OCI-LY7 (cell line): ENCODE measurements at regions not wholly inside any gene's neighbourhood (a gene's known extent, or its start where the extent isn't known, plus 50 kb on each side); places are given as distances from the start of the nearest gene placed in this dataset.

ENCODE experiments used
- BruUV-seq: library from RNA; stranded (reverse); fragments of 400-500 nt; replicated peaks from 2 replicates; lab custom pipeline; 2021; lab: Mats Ljungman, UMichigan
- CTCF ChIA-PET: fragments of 300-600 bp; sonication (Branson Sonifier 250); formaldehyde crosslinking; loops from one replicate; lab custom pipeline; 2022; ENCODE audit warnings: antibody characterized with exemption; ENCODE audit not compliant: unreplicated experiment; lab: Charles Lee
- POLR2A ChIA-PET: fragments of 300-600 bp; sonication (Branson Sonifier 250); formaldehyde crosslinking; loops from one replicate; lab custom pipeline; 2022; ENCODE audit warnings: antibody characterized with exemption; lab: Charles Lee
- DNase-seq: peaks from one replicate; pipeline ENCODE4 v3.0.0-alpha.2; 2015; ENCODE audit warnings: low spot score
- H2AFZ ChIP-seq: fragments of 200-600 bp; sonication (generic), shearing (Covaris generic); 2 replicates; pipeline ENCODE4 v1.6.1; 2014; ENCODE audit warnings: mild to moderate bottlenecking, antibody characterized with exemption, low read length, moderate library complexity
- H3K27ac ChIP-seq: fragments of 200-600 bp; sonication (generic); 2 replicates; pipeline ENCODE4 v1.5.1; 2014; ENCODE audit warnings: mixed run types, low read depth, mild to moderate bottlenecking, moderate library complexity, low read length, inconsistent platforms; ENCODE audit not compliant: poor library complexity, severe bottlenecking
- H3K36me3 ChIP-seq: fragments of 200-600 bp; sonication (generic); 2 replicates; pipeline ENCODE4 v1.6.1; 2014; ENCODE audit warnings: mild to moderate bottlenecking, antibody characterized with exemption, low read length, moderate library complexity, mixed read lengths; ENCODE audit not compliant: insufficient read depth
- H3K4me1 ChIP-seq: fragments of 200-600 bp; sonication (generic); 2 replicates; pipeline ENCODE4 v1.5.1; 2014; ENCODE audit warnings: mild to moderate bottlenecking, low read length; ENCODE audit not compliant: insufficient read depth, poor library complexity, severe bottlenecking
- H3K4me2 ChIP-seq: fragments of 200-600 bp; sonication (generic); 2 replicates; pipeline ENCODE4 v1.6.1; 2014; ENCODE audit warnings: mild to moderate bottlenecking, low read length
- H3K4me3 ChIP-seq: fragments of 200-600 bp; sonication (generic); 2 replicates; pipeline ENCODE4 v1.5.1; 2014; ENCODE audit warnings: mild to moderate bottlenecking, low read depth, low read length; ENCODE audit not compliant: poor library complexity, severe bottlenecking
- H3K79me2 ChIP-seq: fragments of 200-600 bp; sonication (generic); 2 replicates; pipeline ENCODE4 v1.6.1; 2016; ENCODE audit warnings: low read depth, mild to moderate bottlenecking, low read length, moderate library complexity, mixed read lengths; ENCODE audit not compliant: insufficient read depth
- H3K9me2 ChIP-seq: fragments of 200-600 bp; sonication (generic); 2 replicates; pipeline ENCODE4 v1.6.1; 2016; ENCODE audit warnings: mild to moderate bottlenecking, low read length, mixed read lengths; ENCODE audit not compliant: insufficient read depth
- H3K9me3 ChIP-seq: fragments of 200-600 bp; sonication (generic); 2 replicates; pipeline ENCODE4 v1.6.1; 2014; ENCODE audit warnings: mild to moderate bottlenecking, mixed run types, low read length, mixed read lengths
- H4K20me1 ChIP-seq: fragments of 200-600 bp; sonication (generic); 2 replicates; pipeline ENCODE4 v1.6.1; 2014; ENCODE audit warnings: mild to moderate bottlenecking, antibody characterized with exemption, low read length, moderate library complexity, mixed read lengths; ENCODE audit not compliant: insufficient read depth
- CTCF ChIP-seq: fragments of 200-600 bp; sonication (generic); conservative IDR thresholded peaks from 2 replicates; pipeline ENCODE4 v1.5.1; 2014; ENCODE audit warnings: mild to moderate bottlenecking, antibody characterized with exemption, low read length, moderate library complexity, mixed read lengths
- EZH2phosphoT487 ChIP-seq: fragments of 200-600 bp; sonication (generic); IDR thresholded peaks from 2 replicates; pipeline ENCODE4 v1.6.1; 2018; ENCODE audit warnings: low read depth, borderline replicate concordance, mild to moderate bottlenecking, mixed run types, antibody characterized with exemption, low read length, moderate library complexity, mixed read lengths
- intact Hi-C: fragments of 100-400 bp; cut with micrococcal nuclease; formaldehyde crosslinking; loops from one replicate; pipeline ENCODE4 v1.10.0; 2022; ENCODE audit not compliant: unreplicated experiment

- Histone ChIP-seq H3K9me3 (no peaks in the 10 kb centered on the region), H3K79me2 (no peaks in the 10 kb centered on the region), H3K4me2 (no peak overlapping the region), H2AFZ (no peak overlapping the region), H3K4me1 (no peaks in the 10 kb centered on the region), H3K4me3 (no peak overlapping the region), H3K36me3 (no peaks in the 10 kb centered on the region), H3K27ac (no peak overlapping the region), H3K9me2 (no peaks in the 10 kb centered on the region), H4K20me1 (no peaks in the 10 kb centered on the region)
- POLR2A ChIA-PET = interaction anchor here (0.7 kb wide), 2 partner anchors 26 to 92 kb away, joined by 5 read pairs; no protein-coding TSS in a partner anchor
- intact Hi-C loops = no loop called here
- BruUV-seq = no TSS peak
- TF ChIP-seq EZH2phosphoT487 = no peak
- TF ChIP-seq CTCF = no peak
- no peak for DNase-seq
- CTCF ChIA-PET = no interaction called here
Measured at GRCh38 chr16:63689068-63689467, 1432.8 kb downstream of the CDH11 start.

- H3K27ac ChIP-seq = no peak overlapping the region
- no peaks in the 10 kb centered on the region for H4K20me1 ChIP-seq
- BruUV-seq = no TSS peak
- H3K36me3 ChIP-seq = no peaks in the 10 kb centered on the region
- no peak overlapping the region for H3K4me3 ChIP-seq
- ChIA-PET POLR2A (no interaction called here), CTCF (no interaction called here)
- H3K9me2 ChIP-seq = no peaks in the 10 kb centered on the region
- no peak for DNase-seq
- H3K4me1 ChIP-seq = no peaks in the 10 kb centered on the region
- no peak for TF ChIP-seq CTCF
- TF ChIP-seq EZH2phosphoT487 = no peak
- no peaks in the 10 kb centered on the region for H3K79me2 ChIP-seq
- H3K4me2 ChIP-seq = no peak overlapping the region
- intact Hi-C loops = no loop called here
- H2AFZ ChIP-seq = no peak overlapping the region
- H3K9me3 ChIP-seq = no peaks in the 10 kb centered on the region
Measured at GRCh38 chr16:63684149-63685101, 1437.4 kb downstream of the CDH11 start.

GRCh38 chr16:63682844-63683243 lies 1439.0 kb downstream of the CDH11 start:
- POLR2A ChIA-PET = interaction anchor here (0.6 kb wide), 2 partner anchors 12 to 320 kb away, joined by 3 to 5 read pairs; no protein-coding TSS in a partner anchor
- Histone ChIP-seq H3K9me3 (no peaks in the 10 kb centered on the region), H3K4me1 (no peaks in the 10 kb centered on the region), H2AFZ (no peak overlapping the region), H3K4me3 (no peak overlapping the region), H3K4me2 (no peak overlapping the region), H3K9me2 (no peaks in the 10 kb centered on the region), H3K36me3 (no peaks in the 10 kb centered on the region), H4K20me1 (no peaks in the 10 kb centered on the region), H3K79me2 (no peaks in the 10 kb centered on the region), H3K27ac (no peak overlapping the region)
- CTCF ChIA-PET = no interaction called here
- DNase-seq = no peak
- intact Hi-C loops = no loop called here
- TF ChIP-seq EZH2phosphoT487 (no peak), CTCF (no peak)
- no TSS peak for BruUV-seq
